K562 (cell line): ENCODE measurements at regions not wholly inside any gene's neighbourhood (a gene's known extent, or its start where the extent isn't known, plus 50 kb on each side); places are given as distances from the start of the nearest gene placed in this dataset.

Experiments
- MAFF ChIP-seq: IDR thresholded peaks from 2 replicates; pipeline ENCODE4 v1.6.1; 2012; ENCODE audit warnings: low read length, improper control_type of control experiment
- SMAD2 ChIP-seq: fragments of 150-350 bp; IDR thresholded peaks from 2 replicates; pipeline ENCODE4 v1.6.1; 2014; ENCODE audit warnings: low read depth, mild to moderate bottlenecking, low read length
- TF ChIP-seq, protein P1 (sequence below): sonication (generic); formaldehyde crosslinking; IDR thresholded peaks from 2 replicates; pipeline ENCODE4 v1.8.0; 2022; ENCODE audit warnings: mild to moderate bottlenecking, low read depth, missing genetic modification reagents
- TF ChIP-seq, protein P2 (sequence below), 3 experiments: IDR thresholded peaks in 2 of 3; conservative IDR thresholded peaks in 1 of 3; 2 replicates each; pipeline ENCODE4 v1.5.1; 2011 to 2012; ENCODE audit warnings: low read length in 3 of 3, mild to moderate bottlenecking in 3 of 3, control low read depth in 2 of 3, improper control_type of control experiment in 1 of 3, inconsistent platforms in 1 of 3, low read depth in 1 of 3, mixed read lengths in 1 of 3, moderate library complexity in 1 of 3; ENCODE audit not compliant: insufficient read depth in 2 of 3
- TF ChIP-seq, protein P3 (sequence below): fragments of 250-450 bp; sonication (Bioruptor Pico); IDR thresholded peaks from 2 replicates; pipeline ENCODE4 v1.4.0; 2020

DNA sequence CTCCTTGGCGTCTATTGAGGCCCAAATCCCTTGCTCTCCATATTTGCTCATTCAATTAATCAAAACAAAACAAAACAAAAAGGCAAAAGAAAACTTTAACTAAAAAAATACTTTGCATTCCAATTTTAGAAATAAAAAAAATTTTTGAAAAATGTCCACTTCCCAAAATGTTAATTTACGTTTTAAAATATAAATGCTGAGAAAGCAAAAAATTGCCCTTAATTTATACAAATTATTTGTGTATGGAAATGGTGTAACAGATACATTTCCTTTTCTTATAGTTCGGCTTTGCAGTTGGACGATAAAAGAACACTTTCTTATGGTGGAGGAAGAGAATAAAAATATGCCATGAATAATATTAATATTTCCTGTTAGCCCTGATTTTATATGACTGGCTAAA lies 652.8 kb upstream of the PFKP start:
- TF ChIP-seq MAFF, result peak; percentile 64; the same call in 1 of the 2 replicates
- no peak for TF ChIP-seq SMAD2
- TF ChIP-seq, protein P1, sequence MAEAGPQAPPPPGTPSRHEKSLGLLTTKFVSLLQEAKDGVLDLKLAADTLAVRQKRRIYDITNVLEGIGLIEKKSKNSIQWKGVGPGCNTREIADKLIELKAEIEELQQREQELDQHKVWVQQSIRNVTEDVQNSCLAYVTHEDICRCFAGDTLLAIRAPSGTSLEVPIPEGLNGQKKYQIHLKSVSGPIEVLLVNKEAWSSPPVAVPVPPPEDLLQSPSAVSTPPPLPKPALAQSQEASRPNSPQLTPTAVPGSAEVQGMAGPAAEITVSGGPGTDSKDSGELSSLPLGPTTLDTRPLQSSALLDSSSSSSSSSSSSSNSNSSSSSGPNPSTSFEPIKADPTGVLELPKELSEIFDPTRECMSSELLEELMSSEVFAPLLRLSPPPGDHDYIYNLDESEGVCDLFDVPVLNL (CRISPR knock-in tag), result no peak
- TF ChIP-seq, protein P2, sequence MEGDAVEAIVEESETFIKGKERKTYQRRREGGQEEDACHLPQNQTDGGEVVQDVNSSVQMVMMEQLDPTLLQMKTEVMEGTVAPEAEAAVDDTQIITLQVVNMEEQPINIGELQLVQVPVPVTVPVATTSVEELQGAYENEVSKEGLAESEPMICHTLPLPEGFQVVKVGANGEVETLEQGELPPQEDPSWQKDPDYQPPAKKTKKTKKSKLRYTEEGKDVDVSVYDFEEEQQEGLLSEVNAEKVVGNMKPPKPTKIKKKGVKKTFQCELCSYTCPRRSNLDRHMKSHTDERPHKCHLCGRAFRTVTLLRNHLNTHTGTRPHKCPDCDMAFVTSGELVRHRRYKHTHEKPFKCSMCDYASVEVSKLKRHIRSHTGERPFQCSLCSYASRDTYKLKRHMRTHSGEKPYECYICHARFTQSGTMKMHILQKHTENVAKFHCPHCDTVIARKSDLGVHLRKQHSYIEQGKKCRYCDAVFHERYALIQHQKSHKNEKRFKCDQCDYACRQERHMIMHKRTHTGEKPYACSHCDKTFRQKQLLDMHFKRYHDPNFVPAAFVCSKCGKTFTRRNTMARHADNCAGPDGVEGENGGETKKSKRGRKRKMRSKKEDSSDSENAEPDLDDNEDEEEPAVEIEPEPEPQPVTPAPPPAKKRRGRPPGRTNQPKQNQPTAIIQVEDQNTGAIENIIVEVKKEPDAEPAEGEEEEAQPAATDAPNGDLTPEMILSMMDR (IDR thresholded peaks at IDR 0.05 in 2 of 3, conservative IDR thresholded peaks at IDR 0.05 in 1 of 3; ENCODE audit: insufficient read depth in 2 of 3, low read depth in 1 of 3, low read length in 3 of 3), result no peak
- TF ChIP-seq, protein P3, sequence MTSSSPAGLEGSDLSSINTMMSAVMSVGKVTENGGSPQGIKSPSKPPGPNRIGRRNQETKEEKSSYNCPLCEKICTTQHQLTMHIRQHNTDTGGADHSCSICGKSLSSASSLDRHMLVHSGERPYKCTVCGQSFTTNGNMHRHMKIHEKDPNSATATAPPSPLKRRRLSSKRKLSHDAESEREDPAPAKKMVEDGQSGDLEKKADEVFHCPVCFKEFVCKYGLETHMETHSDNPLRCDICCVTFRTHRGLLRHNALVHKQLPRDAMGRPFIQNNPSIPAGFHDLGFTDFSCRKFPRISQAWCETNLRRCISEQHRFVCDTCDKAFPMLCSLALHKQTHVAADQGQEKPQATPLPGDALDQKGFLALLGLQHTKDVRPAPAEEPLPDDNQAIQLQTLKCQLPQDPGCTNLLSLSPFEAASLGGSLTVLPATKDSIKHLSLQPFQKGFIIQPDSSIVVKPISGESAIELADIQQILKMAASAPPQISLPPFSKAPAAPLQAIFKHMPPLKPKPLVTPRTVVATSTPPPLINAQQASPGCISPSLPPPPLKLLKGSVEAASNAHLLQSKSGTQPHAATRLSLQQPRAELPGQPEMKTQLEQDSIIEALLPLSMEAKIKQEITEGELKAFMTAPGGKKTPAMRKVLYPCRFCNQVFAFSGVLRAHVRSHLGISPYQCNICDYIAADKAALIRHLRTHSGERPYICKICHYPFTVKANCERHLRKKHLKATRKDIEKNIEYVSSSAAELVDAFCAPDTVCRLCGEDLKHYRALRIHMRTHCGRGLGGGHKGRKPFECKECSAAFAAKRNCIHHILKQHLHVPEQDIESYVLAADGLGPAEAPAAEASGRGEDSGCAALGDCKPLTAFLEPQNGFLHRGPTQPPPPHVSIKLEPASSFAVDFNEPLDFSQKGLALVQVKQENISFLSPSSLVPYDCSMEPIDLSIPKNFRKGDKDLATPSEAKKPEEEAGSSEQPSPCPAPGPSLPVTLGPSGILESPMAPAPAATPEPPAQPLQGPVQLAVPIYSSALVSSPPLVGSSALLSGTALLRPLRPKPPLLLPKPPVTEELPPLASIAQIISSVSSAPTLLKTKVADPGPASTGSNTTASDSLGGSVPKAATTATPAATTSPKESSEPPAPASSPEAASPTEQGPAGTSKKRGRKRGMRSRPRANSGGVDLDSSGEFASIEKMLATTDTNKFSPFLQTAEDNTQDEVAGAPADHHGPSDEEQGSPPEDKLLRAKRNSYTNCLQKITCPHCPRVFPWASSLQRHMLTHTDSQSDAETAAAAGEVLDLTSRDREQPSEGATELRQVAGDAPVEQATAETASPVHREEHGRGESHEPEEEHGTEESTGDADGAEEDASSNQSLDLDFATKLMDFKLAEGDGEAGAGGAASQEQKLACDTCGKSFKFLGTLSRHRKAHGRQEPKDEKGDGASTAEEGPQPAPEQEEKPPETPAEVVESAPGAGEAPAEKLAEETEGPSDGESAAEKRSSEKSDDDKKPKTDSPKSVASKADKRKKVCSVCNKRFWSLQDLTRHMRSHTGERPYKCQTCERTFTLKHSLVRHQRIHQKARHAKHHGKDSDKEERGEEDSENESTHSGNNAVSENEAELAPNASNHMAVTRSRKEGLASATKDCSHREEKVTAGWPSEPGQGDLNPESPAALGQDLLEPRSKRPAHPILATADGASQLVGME (CRISPR knock-in tag), result no peak
